Suppressor macrophage treated with lipopolysaccharide for 4 hours (primary cell): ENCODE measurements at regions not wholly inside any gene's neighbourhood (a gene's known extent, or its start where the extent isn't known, plus 50 kb on each side); places are given as distances from the start of the nearest gene placed in this dataset.

ENCODE experiments used
- DNase-seq: peaks from one replicate; pipeline ENCODE4 v3.0.0-alpha.2; 2020

GRCh38 chr4:165678236-165678935 is 194.7 kb upstream of the TLL1 start:
- DNase-seq, result no peak

GRCh38 chr4:165678936-165679325 is 194.1 kb upstream of the TLL1 start:
- DNase-seq, result no peak

DNA sequence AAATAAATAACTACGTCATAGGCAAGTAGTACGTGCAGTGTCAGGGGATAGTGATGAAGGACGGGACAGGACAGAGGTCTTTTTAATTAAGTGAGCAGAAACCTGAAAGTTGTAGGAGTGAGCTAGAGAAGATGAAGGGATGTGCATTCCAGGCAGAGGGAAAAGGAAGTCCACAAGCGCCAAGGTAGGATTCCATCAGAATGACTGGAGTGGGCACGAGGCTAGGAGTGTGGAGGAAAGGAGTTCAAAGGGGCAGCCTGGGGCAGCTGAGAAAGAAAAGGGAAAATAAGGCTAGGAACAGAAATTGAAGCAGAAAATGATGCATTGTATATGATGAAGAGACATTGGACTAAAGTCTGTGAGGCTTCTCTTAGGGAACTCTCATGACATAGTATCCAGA is 192.2 kb upstream of the TLL1 start:
- no peak for DNase-seq

DNA sequence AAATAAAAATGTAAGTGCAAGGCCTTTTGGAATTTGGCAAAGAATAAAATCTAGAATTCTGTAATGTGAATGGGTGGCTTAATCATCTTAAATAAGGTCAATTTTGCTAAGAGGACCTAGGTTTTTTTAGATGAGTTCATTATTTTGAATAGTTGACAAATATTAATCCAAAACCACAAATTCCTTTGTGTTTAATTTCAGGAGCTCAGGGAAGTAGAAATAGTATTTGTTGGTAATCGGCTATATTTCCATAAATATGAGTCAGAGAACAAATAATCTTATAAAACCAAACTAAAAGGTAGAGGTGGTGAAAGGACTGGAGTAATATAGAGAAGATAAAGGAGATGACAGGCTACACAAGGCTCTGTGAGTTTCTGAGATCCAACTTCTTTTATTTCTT is 190.4 kb upstream of the TLL1 start:
- no peak for DNase-seq

DNA sequence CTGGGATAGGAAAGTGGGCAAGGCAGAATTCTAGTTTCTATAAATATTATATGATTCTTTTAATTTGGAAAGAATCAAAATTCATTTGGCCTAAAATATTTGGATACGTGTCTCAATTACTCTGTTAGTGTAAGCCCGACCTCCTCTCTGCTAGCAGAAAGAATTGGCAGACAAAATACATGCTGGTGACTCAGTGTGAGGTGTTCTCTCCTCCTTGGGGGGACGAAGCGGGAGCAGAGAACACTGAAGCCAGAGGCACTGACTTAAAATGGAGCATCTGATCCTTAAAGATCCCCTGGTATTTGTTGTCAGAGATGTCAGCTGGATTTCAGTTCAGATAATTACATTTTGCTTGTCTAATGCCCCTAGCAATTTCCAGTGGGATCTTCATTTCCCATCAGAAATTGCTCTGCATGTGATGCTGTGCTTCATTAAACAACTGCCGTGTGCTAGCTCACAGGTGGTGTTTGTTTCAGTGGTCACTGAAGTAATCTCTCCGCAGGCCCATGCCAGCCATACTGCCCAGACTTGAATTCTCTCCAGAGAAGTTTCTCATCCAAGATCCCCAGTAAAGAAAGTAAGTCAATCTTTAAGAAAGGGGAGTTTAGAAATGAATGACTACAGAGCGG is 188.7 kb upstream of the TLL1 start:
- DNase-seq, result no peak

DNA sequence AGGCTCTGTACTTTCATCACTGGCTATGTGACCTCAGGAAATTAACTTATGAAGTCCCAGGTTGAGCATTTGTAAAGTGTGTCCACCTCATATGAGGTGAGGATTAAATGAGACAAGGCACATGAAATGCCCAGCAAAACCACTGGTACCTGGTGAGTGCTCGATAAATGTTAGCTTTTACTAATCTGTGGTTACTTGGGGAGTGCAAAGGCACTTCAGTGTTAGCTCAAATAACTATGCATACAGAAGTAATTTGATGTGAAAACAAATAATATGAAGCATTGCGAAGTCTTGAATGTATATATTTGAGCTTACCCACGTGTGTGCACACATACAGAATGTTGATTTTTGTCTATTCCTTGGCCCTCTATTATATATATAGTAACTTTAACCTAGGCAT is 186.3 kb upstream of the TLL1 start:
- DNase-seq, result no peak

- no peak for DNase-seq
Observed at GRCh38 chr4:165689159-165689558, 183.9 kb upstream of the TLL1 start.

DNA sequence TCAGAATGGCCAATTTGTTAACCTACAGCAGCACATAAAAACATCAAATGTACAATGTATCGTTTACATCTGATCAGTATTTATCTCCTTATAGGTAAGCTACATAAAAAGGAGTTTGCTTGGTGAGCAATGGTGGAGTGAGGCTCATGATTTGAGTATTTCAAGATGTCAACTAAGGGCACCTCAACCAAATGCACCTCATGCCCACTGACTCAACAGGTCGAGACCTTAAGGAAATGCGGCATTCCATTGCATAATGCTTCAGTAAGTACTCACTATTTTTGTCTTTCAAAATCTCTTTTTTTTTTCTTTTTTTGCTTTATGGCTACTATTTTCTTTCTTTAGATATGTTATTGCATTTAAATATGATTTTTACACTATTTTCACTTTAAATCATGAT is 181.0 kb upstream of the TLL1 start:
- DNase-seq, result no peak

DNA sequence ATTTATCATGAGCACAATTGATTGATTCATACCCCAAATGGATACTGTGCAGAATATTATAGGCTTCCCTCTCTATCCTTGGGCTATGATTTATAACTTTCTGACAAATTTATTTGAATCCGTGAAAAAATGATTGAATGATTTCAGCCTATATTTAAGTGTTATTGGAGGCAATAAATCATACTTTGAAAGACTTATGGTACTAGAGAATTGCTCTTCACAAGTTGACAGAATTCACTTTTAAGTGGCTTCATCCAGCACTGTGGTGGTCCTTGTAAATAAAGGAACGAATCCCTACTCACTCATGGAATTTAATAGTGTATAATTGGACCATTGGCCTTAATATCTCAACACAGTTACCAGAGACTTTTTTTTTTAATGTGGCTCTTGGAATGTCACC is 174.8 kb upstream of the TLL1 start:
- no peak for DNase-seq

DNA sequence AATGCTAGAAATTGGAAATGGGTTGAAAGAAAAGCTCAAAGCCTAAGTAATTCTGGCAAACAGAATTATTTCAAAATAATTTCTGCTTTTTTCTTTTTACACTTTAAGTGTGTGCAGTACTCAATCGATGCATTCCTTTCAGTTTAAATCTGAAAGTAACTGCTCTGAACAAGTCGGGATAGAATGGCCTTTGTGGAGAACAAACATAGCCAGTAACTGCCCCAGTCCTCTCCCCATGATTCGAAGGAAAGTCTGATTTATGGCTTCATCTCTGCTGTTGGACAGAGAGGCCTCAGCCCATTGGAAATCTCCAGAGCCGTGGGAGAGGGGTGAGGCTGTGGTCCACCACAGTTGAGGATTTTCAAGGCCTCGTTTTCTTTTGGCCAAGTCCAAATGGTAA is 174.0 kb upstream of the TLL1 start:
- DNase-seq, result no peak

- no peak for DNase-seq
Observed at GRCh38 chr4:165700855-165701254, 172.2 kb upstream of the TLL1 start.

DNA sequence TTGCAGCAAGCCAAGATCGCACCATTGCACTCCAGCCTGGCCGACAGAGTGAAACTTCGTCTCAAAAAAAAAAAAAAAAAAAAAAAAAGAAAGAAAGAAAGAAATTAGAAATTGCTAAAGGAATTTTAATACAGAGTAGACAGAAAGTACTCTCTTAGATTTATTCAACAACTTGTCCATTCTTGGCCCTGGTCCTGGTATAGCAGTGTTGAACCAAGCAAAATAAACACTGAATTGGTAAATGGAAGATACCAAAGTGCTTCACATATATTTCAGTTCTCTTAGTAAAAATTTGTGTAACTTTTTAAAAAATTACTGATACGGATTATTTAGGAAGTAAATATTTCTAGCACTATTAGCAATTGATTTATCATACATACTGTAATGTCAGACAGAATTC is 165.9 kb upstream of the TLL1 start:
- no peak for DNase-seq

GRCh38 chr4:165709516-165709915 is 163.5 kb upstream of the TLL1 start:
- DNase-seq, result no peak

DNA sequence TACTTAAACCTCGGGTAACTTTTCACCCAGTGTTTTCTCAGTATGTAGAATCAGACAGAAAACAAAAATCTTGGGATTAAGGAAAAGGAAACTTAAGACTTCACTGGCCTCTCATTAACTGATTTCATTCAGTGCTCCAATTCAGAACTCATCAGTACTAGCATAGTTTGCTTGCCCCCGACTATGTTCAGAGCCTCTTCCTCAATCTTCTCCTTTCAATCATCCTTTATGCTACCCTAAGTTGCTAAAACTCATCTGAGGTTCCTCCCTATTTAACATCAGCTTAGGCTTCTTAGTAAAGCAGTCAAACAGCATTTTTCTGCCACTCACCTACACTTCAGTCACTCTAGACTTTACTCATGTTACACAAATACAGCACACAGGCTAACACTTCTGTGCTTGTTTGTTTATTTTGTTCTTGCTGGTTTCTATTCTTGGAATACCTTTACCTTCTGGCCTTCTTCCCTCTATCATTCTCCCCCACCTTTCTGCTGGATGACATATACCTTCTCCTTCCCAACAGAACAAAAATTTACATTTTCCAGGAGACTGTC is 163.0 kb upstream of the TLL1 start:
- DNase-seq, result no peak

DNA sequence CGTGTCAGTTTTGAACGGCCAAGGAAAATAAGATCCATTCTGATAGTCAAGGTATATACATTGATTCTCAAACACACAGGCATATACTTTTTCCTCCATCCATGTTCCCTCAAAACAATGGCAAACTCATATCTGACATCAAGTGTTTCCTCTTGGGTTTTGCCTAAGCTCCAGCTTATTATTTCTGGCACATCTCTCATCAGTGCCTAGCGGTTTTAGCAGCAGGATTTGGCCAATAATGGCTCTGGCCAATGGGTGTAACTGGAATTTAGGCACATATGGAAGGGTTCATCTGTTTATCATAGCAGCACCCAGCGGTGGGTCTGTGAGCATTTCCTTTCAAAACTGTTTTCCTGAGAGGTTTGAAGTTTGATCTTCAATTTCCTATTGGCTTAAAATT is 161.6 kb upstream of the TLL1 start:
- no peak for DNase-seq

GRCh38 chr4:165711912-165712311 is 161.1 kb upstream of the TLL1 start:
- DNase-seq, result no peak

- DNase-seq, result no peak
Observed at GRCh38 chr4:165714650-165715049, 158.4 kb upstream of the TLL1 start.

DNA sequence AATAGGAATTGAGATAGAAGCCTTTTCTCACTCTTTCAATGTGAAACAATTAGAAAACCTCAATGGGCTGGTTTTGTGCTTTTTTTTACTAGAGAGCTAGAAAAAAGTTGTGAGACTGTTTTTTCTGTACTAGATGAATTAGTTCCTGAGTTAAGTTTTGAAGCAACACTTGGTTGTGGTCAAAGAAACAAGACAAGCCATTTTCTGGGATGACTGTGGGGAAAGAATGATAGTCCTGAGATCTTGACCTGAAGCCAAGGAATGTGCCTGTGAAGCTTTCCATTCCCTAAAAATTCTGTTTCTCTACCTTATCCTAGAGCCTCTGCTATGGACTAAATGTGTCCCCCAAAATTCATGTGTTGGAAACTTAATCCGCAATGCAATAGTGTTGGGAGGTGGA is 157.8 kb upstream of the TLL1 start:
- DNase-seq, result no peak

GRCh38 chr4:165715989-165716388 is 157.0 kb upstream of the TLL1 start:
- DNase-seq, result no peak

GRCh38 chr4:165716472-165716871 is 156.6 kb upstream of the TLL1 start:
- DNase-seq, result no peak

DNA sequence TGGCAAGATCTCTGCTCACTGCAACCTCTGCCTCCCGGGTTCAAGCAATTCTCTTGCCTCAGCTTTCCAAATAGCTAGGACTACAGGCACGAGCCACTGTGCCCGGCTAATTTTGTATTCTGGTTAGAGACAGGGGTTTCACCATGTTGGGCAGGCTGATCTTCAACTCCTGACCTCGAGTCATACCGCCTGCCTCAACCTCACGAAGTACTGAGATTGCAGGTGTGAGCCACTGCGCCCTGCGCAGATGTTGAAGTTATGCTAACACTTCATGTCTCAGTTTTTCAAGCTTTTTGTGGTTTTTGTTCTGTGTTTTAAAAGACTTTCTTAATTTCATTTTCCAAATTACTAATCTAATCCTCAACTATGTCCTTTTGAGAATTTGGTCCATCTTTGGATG is 154.4 kb upstream of the TLL1 start:
- DNase-seq, result no peak

- DNase-seq, result no peak
Observed at GRCh38 chr4:165720411-165721082, 152.5 kb upstream of the TLL1 start.

GRCh38 chr4:165721815-165722214 is 151.2 kb upstream of the TLL1 start:
- no peak for DNase-seq
